Neural progenitor cell (in vitro differentiated cells): ENCODE measurements at regions not wholly inside any gene's neighbourhood (a gene's known extent, or its start where the extent isn't known, plus 50 kb on each side); places are given as distances from the start of the nearest gene placed in this dataset.

Source experiments
- CTCF ChIP-seq: fragments of 200-600 bp; sonication (generic); IDR thresholded peaks from 2 replicates; pipeline ENCODE4 v1.5.1; 2017; ENCODE audit warnings: antibody characterized with exemption, mild to moderate bottlenecking
- EZH2 ChIP-seq: fragments of 200-600 bp; sonication (generic); IDR thresholded peaks from 2 replicates; pipeline ENCODE4 v1.6.1; 2017; ENCODE audit warnings: antibody characterized with exemption, mild to moderate bottlenecking, moderate library complexity
- EZH2phosphoT487 ChIP-seq: fragments of 200-600 bp; sonication (generic); IDR thresholded peaks from 2 replicates; pipeline ENCODE4 v1.6.1; 2017; ENCODE audit warnings: antibody characterized with exemption

- no peak for TF ChIP-seq CTCF
- no peak for TF ChIP-seq EZH2
- TF ChIP-seq EZH2phosphoT487, result no peak
Measured at GRCh38 chr14:85088192-85088591, 441.8 kb upstream of the FLRT2 start.
